HepG2 (cell line): ENCODE measurements at regions not wholly inside any gene's neighbourhood (a gene's known extent, or its start where the extent isn't known, plus 50 kb on each side); places are given as distances from the start of the nearest gene placed in this dataset.

Experiments
- CREM ChIP-seq, 2 experiments: sonication (generic) in 1 of 2; formaldehyde crosslinking in 1 of 2; IDR thresholded peaks; 2 replicates each; pipeline versions ENCODE4 v1.4.0 to v1.6.1; 2016 to 2020; ENCODE audit warnings: antibody characterized with exemption in 1 of 2, mild to moderate bottlenecking in 1 of 2, missing genetic modification reagents in 1 of 2
- E2F5 ChIP-seq: sonication (generic); formaldehyde crosslinking; conservative IDR thresholded peaks from 2 replicates; pipeline ENCODE4 v1.4.0; 2020; ENCODE audit warnings: missing genetic modification reagents
- EZH2 ChIP-seq: conservative IDR thresholded peaks from 2 replicates; pipeline ENCODE4 v1.6.1; 2012; ENCODE audit warnings: mild to moderate bottlenecking, low read depth, low read length, moderate library complexity
- HBP1 ChIP-seq: IDR thresholded peaks from 2 replicates; pipeline ENCODE4 v1.6.1; 2016; ENCODE audit warnings: low read depth, control low read depth
- NR2F6 ChIP-seq, 2 experiments: IDR thresholded peaks; 2 replicates each; pipeline ENCODE4 v1.6.1; 2016; ENCODE audit warnings: antibody characterized with exemption in 1 of 2, mild to moderate bottlenecking in 1 of 2
- SRF ChIP-seq: IDR thresholded peaks from 2 replicates; pipeline ENCODE4 v1.6.1; 2011; ENCODE audit warnings: mild to moderate bottlenecking, low read depth, low read length, moderate library complexity
- TF ChIP-seq, protein P1 (sequence below): sonication (generic); formaldehyde crosslinking; IDR thresholded peaks from 2 replicates; pipeline ENCODE4 v1.5.0; 2020; ENCODE audit warnings: mild to moderate bottlenecking, missing genetic modification reagents, moderate library complexity

DNA sequence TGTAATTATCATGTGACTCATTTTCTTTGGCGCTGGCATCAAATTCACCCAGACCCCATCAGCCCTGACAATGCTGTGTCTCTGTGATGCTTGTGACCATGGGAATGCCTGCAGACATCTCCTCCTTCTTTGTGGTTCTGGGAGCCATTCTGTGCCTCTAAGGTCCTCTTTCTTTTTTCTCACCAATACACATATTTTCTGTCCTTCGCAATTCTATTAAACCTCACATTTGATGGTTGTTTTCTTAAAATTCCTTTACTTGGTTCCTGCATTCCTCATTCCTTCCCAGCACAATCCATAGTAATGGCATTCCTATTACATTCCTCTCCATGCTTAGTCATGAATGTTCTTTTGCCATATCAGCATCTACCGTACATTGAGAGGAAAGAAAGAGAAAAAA, 375.3 kb downstream of the PIK3C3 start:
- TF ChIP-seq EZH2 (no peak), HBP1 (no peak), CREM (IDR thresholded peaks at IDR 0.05) (no peak), CREM (CRISPR knock-in tag; IDR thresholded peaks at IDR 0.05) (no peak), SRF (no peak), NR2F6 (IDR thresholded peaks at IDR 0.05) (no peak), NR2F6 (CRISPR knock-in tag; IDR thresholded peaks at IDR 0.05) (no peak), E2F5 (CRISPR knock-in tag) (no peak)
- TF ChIP-seq, protein P1, sequence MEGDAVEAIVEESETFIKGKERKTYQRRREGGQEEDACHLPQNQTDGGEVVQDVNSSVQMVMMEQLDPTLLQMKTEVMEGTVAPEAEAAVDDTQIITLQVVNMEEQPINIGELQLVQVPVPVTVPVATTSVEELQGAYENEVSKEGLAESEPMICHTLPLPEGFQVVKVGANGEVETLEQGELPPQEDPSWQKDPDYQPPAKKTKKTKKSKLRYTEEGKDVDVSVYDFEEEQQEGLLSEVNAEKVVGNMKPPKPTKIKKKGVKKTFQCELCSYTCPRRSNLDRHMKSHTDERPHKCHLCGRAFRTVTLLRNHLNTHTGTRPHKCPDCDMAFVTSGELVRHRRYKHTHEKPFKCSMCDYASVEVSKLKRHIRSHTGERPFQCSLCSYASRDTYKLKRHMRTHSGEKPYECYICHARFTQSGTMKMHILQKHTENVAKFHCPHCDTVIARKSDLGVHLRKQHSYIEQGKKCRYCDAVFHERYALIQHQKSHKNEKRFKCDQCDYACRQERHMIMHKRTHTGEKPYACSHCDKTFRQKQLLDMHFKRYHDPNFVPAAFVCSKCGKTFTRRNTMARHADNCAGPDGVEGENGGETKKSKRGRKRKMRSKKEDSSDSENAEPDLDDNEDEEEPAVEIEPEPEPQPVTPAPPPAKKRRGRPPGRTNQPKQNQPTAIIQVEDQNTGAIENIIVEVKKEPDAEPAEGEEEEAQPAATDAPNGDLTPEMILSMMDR (CRISPR knock-in tag), result no peak
